ENCODE measurements at regions not wholly inside any gene's neighbourhood (a gene's known extent, or its start where the extent isn't known, plus 50 kb on each side); places are given as distances from the start of the nearest gene placed in this dataset.

GRCh38 chr15:47445723-47446392, 271.4 kb upstream of the SEMA6D start:
- no peaks in the 10 kb centered on the region for H3K4me1 ChIP-seq (ENCODE audit: control insufficient read depth in 3 of 3, insufficient read depth in 3 of 3, low read length in 3 of 3)
- no peaks in the 10 kb centered on the region for H3K27me3 ChIP-seq (ENCODE audit: control insufficient read depth in 3 of 3, insufficient read depth in 3 of 3, low read length in 3 of 3)
- no peak overlapping the region for H3K9ac ChIP-seq (ENCODE audit: low read depth in 1 of 3, low read length in 3 of 3)
- no peaks in the 10 kb centered on the region for H3K9me3 ChIP-seq (ENCODE audit: control insufficient read depth in 3 of 3, low read length in 3 of 3)
- no peak overlapping the region for H3K27ac ChIP-seq (ENCODE audit: low read depth, low read length)
- H3K36me3 ChIP-seq (ENCODE audit: control insufficient read depth in 3 of 3, insufficient read depth in 3 of 3, low read length in 3 of 3): no peaks in the 10 kb centered on the region
- H3K4me3 ChIP-seq (ENCODE audit: low read length in 3 of 3): no peak overlapping the region

DNA sequence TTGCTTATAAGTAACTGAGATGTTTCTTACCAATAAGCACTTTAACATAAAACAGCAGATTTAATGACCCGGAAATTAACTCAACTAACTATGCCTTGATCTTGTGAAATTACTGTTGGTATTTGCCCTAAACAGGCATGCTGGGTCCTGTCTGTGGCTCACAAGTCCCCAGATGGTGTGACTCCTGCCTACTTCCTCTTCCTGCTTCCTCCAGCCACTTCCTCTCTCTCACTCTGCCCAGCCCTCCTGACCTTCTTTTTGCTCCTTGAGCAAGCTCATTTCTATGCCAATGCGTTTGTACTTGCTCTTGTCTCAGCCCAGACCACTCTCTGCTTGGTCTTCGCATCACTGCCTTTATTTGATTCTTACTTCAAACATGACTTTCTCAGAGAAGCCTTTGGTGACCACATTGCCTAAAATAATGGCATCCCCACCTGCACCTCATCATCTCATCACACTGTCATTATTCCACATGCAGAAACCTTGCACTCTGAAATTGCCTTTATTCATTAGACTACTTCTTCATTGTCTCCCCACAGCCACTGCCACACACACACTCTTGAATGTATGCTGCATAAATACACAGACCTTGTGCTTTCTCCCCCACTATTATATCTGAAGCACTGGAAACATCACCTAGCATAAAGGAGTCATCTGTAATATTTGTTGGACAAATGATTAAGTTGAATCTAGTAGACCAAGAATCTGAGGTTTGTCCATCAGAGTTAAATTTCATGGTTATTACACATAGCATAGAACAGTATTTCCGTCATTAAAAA, 256.3 kb upstream of the SEMA6D start:
- Histone ChIP-seq H3K4me1 (ENCODE audit: control insufficient read depth in 3 of 3, insufficient read depth in 3 of 3, low read length in 3 of 3) (no peaks in the 10 kb centered on the region), H3K9me3 (ENCODE audit: control insufficient read depth in 3 of 3, low read length in 3 of 3) (no peaks in the 10 kb centered on the region), H3K4me3 (ENCODE audit: low read length in 3 of 3) (no peak overlapping the region), H3K27ac (ENCODE audit: low read depth, low read length) (no peak overlapping the region), H3K27me3 (ENCODE audit: control insufficient read depth in 3 of 3, insufficient read depth in 3 of 3, low read length in 3 of 3) (no peaks in the 10 kb centered on the region), H3K9ac (ENCODE audit: low read depth in 1 of 3, low read length in 3 of 3) (no peak overlapping the region), H3K36me3 (ENCODE audit: control insufficient read depth in 3 of 3, insufficient read depth in 3 of 3, low read length in 3 of 3) (no peaks in the 10 kb centered on the region)

DNA sequence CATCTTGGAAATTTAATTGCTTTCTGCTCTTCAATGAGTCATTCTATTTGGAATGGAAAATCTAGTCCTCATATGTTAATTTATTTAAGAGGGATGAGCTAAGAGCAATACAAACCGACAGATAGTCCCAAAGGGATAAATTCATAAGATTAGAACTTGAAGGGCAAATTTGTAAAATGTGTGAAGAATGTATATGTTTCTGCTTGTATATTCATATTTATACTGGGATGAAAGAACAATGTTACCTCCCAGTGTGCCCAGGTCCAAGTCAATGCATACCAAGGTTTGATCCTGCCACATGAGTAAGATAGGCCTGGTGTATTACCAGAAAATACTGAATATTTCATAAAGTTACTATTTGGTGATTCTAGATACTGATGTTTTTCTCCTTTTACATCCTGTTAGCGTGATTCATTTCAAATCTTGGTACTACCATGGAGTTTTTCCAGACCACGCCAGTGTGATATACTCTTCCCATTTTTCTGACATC, 255.6 kb upstream of the SEMA6D start:
- no peak overlapping the region for H3K4me3 ChIP-seq (ENCODE audit: low read length in 3 of 3)
- H3K27ac ChIP-seq (ENCODE audit: low read depth, low read length): no peak overlapping the region
- H3K36me3 ChIP-seq (ENCODE audit: control insufficient read depth in 3 of 3, insufficient read depth in 3 of 3, low read length in 3 of 3): no peaks in the 10 kb centered on the region
- no peaks in the 10 kb centered on the region for H3K4me1 ChIP-seq (ENCODE audit: control insufficient read depth in 3 of 3, insufficient read depth in 3 of 3, low read length in 3 of 3)
- no peaks in the 10 kb centered on the region for H3K27me3 ChIP-seq (ENCODE audit: control insufficient read depth in 3 of 3, insufficient read depth in 3 of 3, low read length in 3 of 3)
- H3K9me3 ChIP-seq (ENCODE audit: control insufficient read depth in 3 of 3, low read length in 3 of 3): no peaks in the 10 kb centered on the region
- no peak overlapping the region for H3K9ac ChIP-seq (ENCODE audit: low read depth in 1 of 3, low read length in 3 of 3)

- Histone ChIP-seq H3K4me1 (ENCODE audit: control insufficient read depth in 3 of 3, insufficient read depth in 3 of 3, low read length in 3 of 3) (no peaks in the 10 kb centered on the region), H3K9ac (ENCODE audit: low read depth in 1 of 3, low read length in 3 of 3) (no peak overlapping the region), H3K27ac (ENCODE audit: low read depth, low read length) (no peak overlapping the region), H3K4me3 (ENCODE audit: low read length in 3 of 3) (no peak overlapping the region), H3K27me3 (ENCODE audit: control insufficient read depth in 3 of 3, insufficient read depth in 3 of 3, low read length in 3 of 3) (no peaks in the 10 kb centered on the region), H3K9me3 (ENCODE audit: control insufficient read depth in 3 of 3, low read length in 3 of 3) (no peaks in the 10 kb centered on the region), H3K36me3 (ENCODE audit: control insufficient read depth in 3 of 3, insufficient read depth in 3 of 3, low read length in 3 of 3) (no peaks in the 10 kb centered on the region)
Observed at GRCh38 chr15:47466357-47466756, 250.9 kb upstream of the SEMA6D start.

DNA sequence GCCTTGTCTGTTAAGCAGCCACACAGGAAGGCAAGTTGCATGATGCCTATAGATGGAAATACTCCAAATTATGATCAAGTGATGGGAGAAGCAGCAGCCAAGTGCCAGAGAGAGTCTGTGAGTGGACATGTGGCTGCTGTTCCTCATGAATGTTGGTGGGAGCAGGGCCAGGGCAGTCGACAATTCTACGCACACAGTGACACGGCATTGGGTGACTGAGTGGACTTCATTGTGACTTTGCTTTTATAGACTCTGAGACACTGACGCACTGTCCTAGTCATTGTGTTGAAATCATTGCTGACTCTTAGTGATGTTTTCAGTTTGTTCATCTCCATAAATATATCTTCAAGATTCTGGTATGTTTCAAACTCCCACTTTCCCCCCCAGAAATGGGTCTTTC, 246.3 kb upstream of the SEMA6D start:
- no peak overlapping the region for H3K9ac ChIP-seq (ENCODE audit: low read depth in 1 of 3, low read length in 3 of 3)
- peaks cover 12 to 18% (median 15%) of the 10 kb centered on the region in 3 donors for H3K4me1 ChIP-seq (ENCODE audit: control insufficient read depth in 3 of 3, insufficient read depth in 3 of 3, low read length in 3 of 3)
- no peaks in the 10 kb centered on the region for H3K9me3 ChIP-seq (ENCODE audit: control insufficient read depth in 3 of 3, low read length in 3 of 3)
- no peaks in the 10 kb centered on the region for H3K27me3 ChIP-seq (ENCODE audit: control insufficient read depth in 3 of 3, insufficient read depth in 3 of 3, low read length in 3 of 3)
- H3K4me3 ChIP-seq (ENCODE audit: low read length in 3 of 3): no peak overlapping the region
- no peaks in the 10 kb centered on the region for H3K36me3 ChIP-seq (ENCODE audit: control insufficient read depth in 3 of 3, insufficient read depth in 3 of 3, low read length in 3 of 3)
- H3K27ac ChIP-seq (ENCODE audit: low read depth, low read length): no peak overlapping the region

GRCh38 chr15:47473106-47473725, 244.1 kb upstream of the SEMA6D start:
- no peak overlapping the region for H3K9ac ChIP-seq (ENCODE audit: low read depth in 1 of 3, low read length in 3 of 3)
- H3K27ac ChIP-seq (ENCODE audit: low read depth, low read length): peak overlapping the region; percentile 51
- H3K4me3 ChIP-seq (ENCODE audit: low read length in 3 of 3): no peak overlapping the region
- H3K9me3 ChIP-seq (ENCODE audit: control insufficient read depth in 3 of 3, low read length in 3 of 3): no peaks in the 10 kb centered on the region
- H3K36me3 ChIP-seq (ENCODE audit: control insufficient read depth in 3 of 3, insufficient read depth in 3 of 3, low read length in 3 of 3): no peaks in the 10 kb centered on the region
- H3K4me1 ChIP-seq (ENCODE audit: control insufficient read depth in 3 of 3, insufficient read depth in 3 of 3, low read length in 3 of 3): peaks cover 12 to 18% (median 15%) of the 10 kb centered on the region in 3 donors
- H3K27me3 ChIP-seq (ENCODE audit: control insufficient read depth in 3 of 3, insufficient read depth in 3 of 3, low read length in 3 of 3): no peaks in the 10 kb centered on the region

DNA sequence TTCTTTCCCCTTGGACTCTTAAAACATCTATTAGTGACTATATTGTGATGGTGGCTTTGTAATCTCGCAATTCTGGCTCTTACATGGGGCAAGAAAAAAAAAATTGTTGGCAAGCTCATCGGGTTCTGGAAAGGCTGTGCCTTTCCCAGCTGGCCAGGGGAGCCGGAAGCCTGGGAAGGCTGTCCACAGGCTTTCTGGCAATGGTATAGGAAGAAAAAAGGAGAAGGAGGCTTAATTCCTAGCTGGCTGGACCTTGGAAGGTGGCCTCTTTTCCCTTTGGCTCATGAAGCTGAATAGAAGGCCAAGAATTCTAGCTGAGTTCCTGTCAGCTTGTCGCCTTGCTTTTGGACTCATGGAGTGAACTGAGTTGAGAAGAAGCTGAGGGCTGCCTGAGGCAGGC, 243.5 kb upstream of the SEMA6D start:
- H3K27me3 ChIP-seq (ENCODE audit: control insufficient read depth in 3 of 3, insufficient read depth in 3 of 3, low read length in 3 of 3): no peaks in the 10 kb centered on the region
- no peaks in the 10 kb centered on the region for H3K36me3 ChIP-seq (ENCODE audit: control insufficient read depth in 3 of 3, insufficient read depth in 3 of 3, low read length in 3 of 3)
- no peaks in the 10 kb centered on the region for H3K9me3 ChIP-seq (ENCODE audit: control insufficient read depth in 3 of 3, low read length in 3 of 3)
- H3K9ac ChIP-seq (ENCODE audit: low read depth in 1 of 3, low read length in 3 of 3): no peak overlapping the region
- no peak overlapping the region for H3K4me3 ChIP-seq (ENCODE audit: low read length in 3 of 3)
- peaks cover 12 to 18% (median 15%) of the 10 kb centered on the region in 3 donors for H3K4me1 ChIP-seq (ENCODE audit: control insufficient read depth in 3 of 3, insufficient read depth in 3 of 3, low read length in 3 of 3)
- H3K27ac ChIP-seq (ENCODE audit: low read depth, low read length): peak overlapping the region; percentile 51

GRCh38 chr15:47475336-47475735, 242.0 kb upstream of the SEMA6D start:
- H3K9ac ChIP-seq (ENCODE audit: low read depth in 1 of 3, low read length in 3 of 3): no peak overlapping the region
- H3K4me1 ChIP-seq (ENCODE audit: control insufficient read depth in 3 of 3, insufficient read depth in 3 of 3, low read length in 3 of 3): peaks cover 12 to 18% (median 15%) of the 10 kb centered on the region in 3 donors
- H3K27me3 ChIP-seq (ENCODE audit: control insufficient read depth in 3 of 3, insufficient read depth in 3 of 3, low read length in 3 of 3): no peaks in the 10 kb centered on the region
- H3K9me3 ChIP-seq (ENCODE audit: control insufficient read depth in 3 of 3, low read length in 3 of 3): no peaks in the 10 kb centered on the region
- H3K36me3 ChIP-seq (ENCODE audit: control insufficient read depth in 3 of 3, insufficient read depth in 3 of 3, low read length in 3 of 3): no peaks in the 10 kb centered on the region
- H3K27ac ChIP-seq (ENCODE audit: low read depth, low read length): no peak overlapping the region
- no peak overlapping the region for H3K4me3 ChIP-seq (ENCODE audit: low read length in 3 of 3)

DNA sequence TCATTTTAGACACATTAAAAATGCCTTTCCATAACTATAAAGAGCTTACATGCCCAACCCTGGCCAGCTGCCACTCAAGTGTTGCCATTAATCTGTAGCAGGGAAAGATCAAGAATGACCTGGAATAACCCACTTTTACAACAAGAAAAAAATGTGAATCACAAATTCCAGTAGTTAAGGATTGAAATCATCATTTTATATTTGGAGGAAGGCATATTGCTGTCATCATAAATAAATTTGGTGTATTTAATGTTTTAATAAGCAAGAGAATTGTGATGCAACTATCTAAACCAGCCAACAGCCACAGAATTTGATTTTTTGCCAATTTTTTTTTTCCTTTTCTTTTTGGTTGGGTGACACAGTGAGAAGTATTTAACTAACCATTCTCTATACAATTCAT, 240.0 kb upstream of the SEMA6D start:
- H3K4me3 ChIP-seq (ENCODE audit: low read length in 3 of 3): no peak overlapping the region
- no peaks in the 10 kb centered on the region for H3K27me3 ChIP-seq (ENCODE audit: control insufficient read depth in 3 of 3, insufficient read depth in 3 of 3, low read length in 3 of 3)
- H3K4me1 ChIP-seq (ENCODE audit: control insufficient read depth in 3 of 3, insufficient read depth in 3 of 3, low read length in 3 of 3): peaks cover 12 to 18% (median 15%) of the 10 kb centered on the region in 3 donors
- H3K9me3 ChIP-seq (ENCODE audit: control insufficient read depth in 3 of 3, low read length in 3 of 3): no peaks in the 10 kb centered on the region
- no peaks in the 10 kb centered on the region for H3K36me3 ChIP-seq (ENCODE audit: control insufficient read depth in 3 of 3, insufficient read depth in 3 of 3, low read length in 3 of 3)
- no peak overlapping the region for H3K27ac ChIP-seq (ENCODE audit: low read depth, low read length)
- H3K9ac ChIP-seq (ENCODE audit: low read depth in 1 of 3, low read length in 3 of 3): no peak overlapping the region

GRCh38 chr15:47484059-47484458, 233.2 kb upstream of the SEMA6D start:
- H3K9me3 ChIP-seq (ENCODE audit: control insufficient read depth in 3 of 3, low read length in 3 of 3): no peaks in the 10 kb centered on the region
- no peak overlapping the region for H3K4me3 ChIP-seq (ENCODE audit: low read length in 3 of 3)
- no peaks in the 10 kb centered on the region for H3K36me3 ChIP-seq (ENCODE audit: control insufficient read depth in 3 of 3, insufficient read depth in 3 of 3, low read length in 3 of 3)
- no peak overlapping the region for H3K27ac ChIP-seq (ENCODE audit: low read depth, low read length)
- no peaks in the 10 kb centered on the region for H3K27me3 ChIP-seq (ENCODE audit: control insufficient read depth in 3 of 3, insufficient read depth in 3 of 3, low read length in 3 of 3)
- no peaks in the 10 kb centered on the region for H3K4me1 ChIP-seq (ENCODE audit: control insufficient read depth in 3 of 3, insufficient read depth in 3 of 3, low read length in 3 of 3)
- H3K9ac ChIP-seq (ENCODE audit: low read depth in 1 of 3, low read length in 3 of 3): no peak overlapping the region
